ENCODE measurements at regions not wholly inside any gene's neighbourhood (a gene's known extent, or its start where the extent isn't known, plus 50 kb on each side); places are given as distances from the start of the nearest gene placed in this dataset.
"Not testable (repeated sequence)": the region's sequence is repeated elsewhere in the genome, so short reads cannot be mapped to it uniquely, and the experiment has no call there.

GRCh38 chr2:31683506-31683905 lies 102.8 kb upstream of the SRD5A2 start:
- ATAC-seq; intact Hi-C loops (cut with DNase I, micrococcal nuclease); DNase-seq: not testable (repeated sequence)

DNA sequence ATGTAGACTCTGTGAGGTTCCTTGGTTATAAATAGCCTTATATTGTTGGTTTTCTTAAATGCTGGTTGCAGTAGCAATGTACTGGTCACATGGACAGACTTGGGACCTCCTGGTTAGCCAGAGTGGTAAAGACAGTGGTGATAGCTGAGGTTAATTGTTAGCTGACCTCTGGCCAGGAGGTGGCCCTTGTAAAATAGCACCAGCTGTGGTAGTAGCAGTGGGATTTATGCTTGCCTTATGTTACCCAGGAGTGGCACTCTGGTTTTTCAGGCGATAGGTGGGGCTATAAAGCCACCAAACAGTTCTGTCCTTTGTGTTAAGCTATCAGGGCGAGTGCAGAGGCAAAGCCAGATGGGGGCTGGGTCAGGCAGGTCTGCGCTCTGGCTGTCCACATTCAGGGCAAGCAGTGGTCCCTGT lies 94.8 kb upstream of the SRD5A2 start:
- no peak for DNase-seq
- ATAC-seq: peak; percentile 48
- intact Hi-C loops (cut with DNase I, micrococcal nuclease): no loop called here

- DNase-seq (no peak), ATAC-seq (no peak)
- intact Hi-C loops (cut with DNase I, micrococcal nuclease): no loop called here
These were observed 93.7 kb upstream of the SRD5A2 start for GRCh38 chr2:31674446-31674845.

DNA sequence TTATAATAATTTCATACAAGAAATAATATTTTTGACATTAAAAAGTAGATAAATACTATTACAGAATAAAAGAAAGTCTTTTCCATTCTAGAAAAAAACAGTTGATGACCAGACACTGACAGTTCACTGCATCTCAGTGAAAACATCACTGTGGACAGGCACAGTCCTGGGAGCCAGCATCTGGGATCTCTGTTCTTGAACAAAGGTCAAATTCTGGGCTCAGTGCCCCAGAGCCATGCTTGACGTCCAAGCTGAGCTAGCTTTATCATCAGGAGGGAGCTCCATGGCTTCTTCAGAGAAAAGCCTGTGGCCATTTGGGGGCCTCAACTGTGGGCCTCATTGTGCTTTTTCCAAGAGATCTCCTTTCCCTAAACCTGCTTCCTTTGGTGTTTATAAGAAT lies 86.1 kb upstream of the SRD5A2 start:
- intact Hi-C loops (cut with DNase I, micrococcal nuclease): no loop called here
- DNase-seq (no peak), ATAC-seq (no peak)

GRCh38 chr2:31664949-31665724 lies 84.4 kb upstream of the SRD5A2 start:
- no peak for DNase-seq
- ATAC-seq: no peak
- intact Hi-C loops (cut with DNase I, micrococcal nuclease): no loop called here

DNA sequence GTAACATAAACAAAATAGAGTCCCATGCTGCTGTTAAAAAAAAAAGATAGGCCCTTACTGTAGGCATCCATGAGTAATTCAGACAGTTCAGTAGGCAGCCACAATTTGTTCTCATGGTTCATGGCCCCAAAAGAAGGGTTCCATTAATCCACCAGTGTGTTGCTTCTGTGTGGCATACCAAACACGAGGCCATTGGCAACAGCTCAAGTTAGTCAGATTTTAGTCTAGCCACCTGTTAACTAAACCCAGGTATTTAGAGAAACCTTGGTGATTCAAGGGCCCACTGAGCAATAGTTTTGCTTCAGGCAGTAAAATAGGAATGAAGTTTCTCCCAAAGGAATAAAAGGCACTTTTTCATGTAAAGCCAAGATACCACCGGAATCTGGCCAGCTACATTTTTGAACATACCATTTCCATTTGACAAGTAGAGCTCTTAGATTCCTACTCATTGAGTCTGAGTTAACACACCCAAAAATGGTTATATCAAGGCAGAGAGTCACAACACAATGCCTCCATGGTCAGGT lies 80.1 kb upstream of the SRD5A2 start:
- intact Hi-C loops (cut with DNase I, micrococcal nuclease): no loop called here
- no peak for DNase-seq
- ATAC-seq: no peak

DNA sequence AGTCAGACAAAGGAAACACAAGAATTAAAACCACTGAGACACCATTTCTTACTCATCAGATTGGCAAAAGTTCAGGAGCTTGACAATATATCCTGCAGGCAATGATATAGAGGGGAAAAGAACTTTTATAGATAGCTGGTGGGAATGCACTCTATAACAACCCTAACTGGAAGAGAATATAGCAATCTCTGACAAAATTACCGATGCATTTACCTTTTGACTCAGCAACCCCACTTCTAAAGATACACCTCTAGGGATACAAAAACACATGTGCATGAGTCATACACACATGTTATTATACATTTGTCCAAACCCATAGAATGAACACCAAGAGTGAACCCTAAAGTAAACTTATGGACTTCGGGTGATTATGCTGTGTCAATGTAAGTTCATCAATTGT lies 79.4 kb upstream of the SRD5A2 start:
- no peak for ATAC-seq
- DNase-seq: no peak
- intact Hi-C loops (cut with DNase I, micrococcal nuclease): no loop called here

DNA sequence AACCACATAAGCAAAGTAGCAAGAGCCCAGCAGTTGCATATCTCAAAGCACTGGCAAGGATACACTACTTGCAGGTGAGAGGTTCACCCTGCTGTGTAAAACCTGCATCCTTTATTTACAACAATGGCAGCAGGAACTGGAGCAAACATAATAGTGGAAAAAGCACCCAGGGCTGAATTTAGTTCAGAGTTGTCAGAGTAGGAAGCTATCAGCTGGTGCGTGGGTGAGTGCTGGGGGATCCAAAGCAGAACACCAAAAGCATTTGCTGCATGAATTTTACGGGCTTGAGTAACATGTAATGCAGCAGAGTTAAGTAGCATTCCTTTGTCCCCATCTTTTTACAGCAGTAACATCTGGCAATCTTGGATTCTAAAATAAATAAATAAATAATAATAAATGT lies 73.5 kb upstream of the SRD5A2 start:
- ATAC-seq (no peak), DNase-seq (no peak)
- intact Hi-C loops (cut with DNase I, micrococcal nuclease): no loop called here

GRCh38 chr2:31651736-31652135 lies 71.0 kb upstream of the SRD5A2 start:
- intact Hi-C loops (cut with DNase I, micrococcal nuclease): no loop called here
- DNase-seq: no peak
- ATAC-seq: no peak

- no peak for ATAC-seq
- no peak for DNase-seq
- intact Hi-C loops (cut with DNase I, micrococcal nuclease): no loop called here
These were observed 70.5 kb upstream of the SRD5A2 start for GRCh38 chr2:31651267-31651666.

DNA sequence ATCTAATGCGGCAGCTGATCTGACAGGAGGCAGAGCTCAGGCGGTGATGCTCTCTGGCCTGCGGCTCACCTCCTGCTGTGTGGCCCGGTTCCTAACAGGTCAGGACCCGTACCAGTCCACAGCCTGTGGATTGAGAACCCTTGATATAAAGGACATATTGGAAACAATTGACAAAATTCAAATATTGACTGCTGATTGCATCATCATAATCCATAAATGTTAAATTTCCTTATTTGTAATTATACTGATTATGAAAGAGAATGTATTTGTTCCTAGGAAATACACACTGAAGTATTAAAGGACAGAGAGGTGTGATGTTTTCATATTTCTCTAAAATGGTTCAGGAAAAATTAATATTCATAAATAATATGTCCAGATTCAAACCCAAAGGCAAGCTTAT lies 63.8 kb upstream of the SRD5A2 start:
- DNase-seq (no peak), ATAC-seq (no peak)
- intact Hi-C loops (cut with DNase I, micrococcal nuclease): no loop called here

DNA sequence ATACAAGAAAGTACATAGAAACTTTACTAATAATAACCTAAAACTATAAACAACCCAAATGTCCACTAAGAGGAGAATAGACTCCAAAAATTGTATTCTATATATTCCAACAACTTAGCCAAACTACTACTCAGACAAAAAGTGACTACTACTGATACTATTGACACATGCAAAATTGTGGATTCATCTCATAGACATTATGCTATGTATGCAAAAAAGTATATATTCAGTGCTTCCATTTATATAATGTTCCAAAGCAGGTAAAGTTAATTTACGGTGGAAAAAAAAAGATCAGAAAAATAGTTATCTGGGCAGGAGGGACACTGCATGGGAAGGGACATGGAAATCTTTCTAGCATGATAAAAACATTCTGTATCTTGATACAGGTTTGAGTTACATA lies 62.0 kb upstream of the SRD5A2 start:
- DNase-seq (no peak), ATAC-seq (no peak)
- intact Hi-C loops (cut with DNase I, micrococcal nuclease): no loop called here

GRCh38 chr2:31632201-31632600 lies 51.5 kb upstream of the SRD5A2 start:
- intact Hi-C loops (cut with DNase I, micrococcal nuclease); ATAC-seq: not testable (repeated sequence)

More at GRCh38 chr2:31632201-31632600, 51.5 kb upstream of the SRD5A2 start:
- not testable (repeated sequence) for DNase-seq
